Loucy (cell line): ENCODE measurements at regions not wholly inside any gene's neighbourhood (a gene's known extent, or its start where the extent isn't known, plus 50 kb on each side); places are given as distances from the start of the nearest gene placed in this dataset.
"Not testable (repeated sequence)": the region's sequence is repeated elsewhere in the genome, so short reads cannot be mapped to it uniquely, and the experiment has no call there.

Experiments used
- H2AFZ ChIP-seq: fragments of 200-600 bp; sonication (generic); 2 replicates; pipeline ENCODE4 v1.6.0; 2016; ENCODE audit warnings: antibody characterized with exemption, mild to moderate bottlenecking, low read length, moderate library complexity
- H3F3A ChIP-seq: fragments of 200-600 bp; 2 replicates; pipeline ENCODE4 v1.6.0; 2016; ENCODE audit warnings: antibody characterized with exemption, low read depth, mild to moderate bottlenecking
- H3K27me3 ChIP-seq: fragments of 200-600 bp; sonication (generic); 2 replicates; pipeline ENCODE4 v1.6.1; 2014; ENCODE audit warnings: low read length, mild to moderate bottlenecking; ENCODE audit not compliant: insufficient read depth, poor library complexity, severe bottlenecking
- H3K36me3 ChIP-seq: fragments of 200-600 bp; sonication (generic); 2 replicates; pipeline ENCODE4 v1.6.1; 2016; ENCODE audit warnings: low read length; ENCODE audit not compliant: insufficient read depth
- H3K4me1 ChIP-seq: fragments of 200-600 bp; sonication (generic); 2 replicates; pipeline ENCODE4 v1.5.1; 2014; ENCODE audit warnings: low read length, mild to moderate bottlenecking; ENCODE audit not compliant: insufficient read depth, poor library complexity, severe bottlenecking
- H3K4me2 ChIP-seq: fragments of 200-600 bp; sonication (generic); 2 replicates; pipeline ENCODE4 v1.6.0; 2014; ENCODE audit warnings: antibody characterized with exemption, low read length, low read depth, mild to moderate bottlenecking; ENCODE audit not compliant: poor library complexity, severe bottlenecking
- H3K4me3 ChIP-seq: fragments of 200-600 bp; sonication (generic); 2 replicates; pipeline ENCODE4 v1.5.1; 2014; ENCODE audit warnings: low read length, mild to moderate bottlenecking, mixed read lengths; ENCODE audit not compliant: poor library complexity, severe bottlenecking
- H3K79me2 ChIP-seq: fragments of 200-600 bp; sonication (generic); 2 replicates; pipeline ENCODE4 v1.6.1; 2014; ENCODE audit warnings: low read length; ENCODE audit not compliant: insufficient read depth
- H3K9ac ChIP-seq: fragments of 200-600 bp; sonication (generic); 2 replicates; pipeline ENCODE4 v1.6.0; 2014; ENCODE audit warnings: mild to moderate bottlenecking, low read depth, low read length, moderate library complexity; ENCODE audit not compliant: poor library complexity, severe bottlenecking
- H3K9me2 ChIP-seq: fragments of 200-600 bp; sonication (generic); replicated peaks from 2 replicates; pipeline ENCODE4 v1.6.1; 2016; ENCODE audit warnings: low read depth, low read length, mixed read lengths
- H3K9me3 ChIP-seq: fragments of 200-600 bp; sonication (generic); 2 replicates; pipeline ENCODE4 v1.6.1; 2014; ENCODE audit warnings: mild to moderate bottlenecking, antibody characterized with exemption, low read length, low read depth; ENCODE audit not compliant: insufficient read depth
- H4K20me1 ChIP-seq: fragments of 200-600 bp; sonication (generic); 2 replicates; pipeline ENCODE4 v1.6.0; 2014; ENCODE audit warnings: antibody characterized with exemption, low read length, mild to moderate bottlenecking; ENCODE audit not compliant: insufficient read depth, poor library complexity, severe bottlenecking
- CTCF ChIP-seq: fragments of 200-600 bp; sonication (generic); conservative IDR thresholded peaks from 2 replicates; pipeline ENCODE4 v1.5.1; 2014; ENCODE audit warnings: mild to moderate bottlenecking, antibody characterized with exemption, low read length
- EZH2phosphoT487 ChIP-seq: fragments of 200-600 bp; IDR thresholded peaks from 2 replicates; pipeline ENCODE4 v1.6.1; 2018; ENCODE audit warnings: antibody characterized with exemption, mild to moderate bottlenecking, moderate library complexity, borderline replicate concordance

- no peak overlapping the region for H3K4me3 ChIP-seq
- no peak for TF ChIP-seq EZH2phosphoT487
- TF ChIP-seq CTCF = no peak
Measured at GRCh38 chr6:11459079-11459610, 78.4 kb upstream of the TMEM170B start.

GRCh38 chr6:11458509-11458908 lies 79.0 kb upstream of the TMEM170B start:
- Histone ChIP-seq H3K27me3 (no peaks in the 10 kb centered on the region), H4K20me1 (no peaks in the 10 kb centered on the region), H3K4me1 (peaks cover 26% of the 10 kb centered on the region), H3K9me2 (no peaks in the 10 kb centered on the region), H3F3A (peaks cover 9% of the 10 kb centered on the region; the same call in 1 of the 2 replicates), H3K36me3 (no peaks in the 10 kb centered on the region), H3K4me2 (no peak overlapping the region), H3K9ac (no peak overlapping the region), H2AFZ (no peak overlapping the region), H3K79me2 (no peaks in the 10 kb centered on the region), H3K4me3 (no peak overlapping the region), H3K9me3 (no peaks in the 10 kb centered on the region)
- no peak for TF ChIP-seq EZH2phosphoT487
- TF ChIP-seq CTCF = no peak

More at GRCh38 chr6:11459079-11459610, 78.4 kb upstream of the TMEM170B start:
- Histone ChIP-seq H3K9me3 (no peaks in the 10 kb centered on the region), H3K9me2 (no peaks in the 10 kb centered on the region), H3K4me1 (peaks cover 26% of the 10 kb centered on the region), H3K79me2 (no peaks in the 10 kb centered on the region), H3K9ac (no peak overlapping the region), H3F3A (peaks cover 9% of the 10 kb centered on the region; the same call in 1 of the 2 replicates), H3K36me3 (no peaks in the 10 kb centered on the region), H4K20me1 (no peaks in the 10 kb centered on the region), H3K4me2 (peak overlapping the region; percentile 49), H2AFZ (no peak overlapping the region), H3K27me3 (no peaks in the 10 kb centered on the region)

GRCh38 chr6:11457422-11457821 lies 80.1 kb upstream of the TMEM170B start:
- not testable (repeated sequence) for H3K9me2 ChIP-seq, H2AFZ ChIP-seq, H3K4me2 ChIP-seq, H3K4me3 ChIP-seq, H3K79me2 ChIP-seq, H4K20me1 ChIP-seq, H3K9me3 ChIP-seq, H3K27me3 ChIP-seq, H3F3A ChIP-seq, H3K36me3 ChIP-seq, H3K9ac ChIP-seq
- peaks cover 26% of the 10 kb centered on the region for H3K4me1 ChIP-seq

- H3K4me2 ChIP-seq, H4K20me1 ChIP-seq, H3K4me1 ChIP-seq, H3K36me3 ChIP-seq, H3K9me2 ChIP-seq, H3K27me3 ChIP-seq, H3K79me2 ChIP-seq, H3K9ac ChIP-seq, H3F3A ChIP-seq, H2AFZ ChIP-seq, H3K4me3 ChIP-seq, H3K9me3 ChIP-seq: not testable (repeated sequence)
Measured at GRCh38 chr6:11452106-11452505, 85.4 kb upstream of the TMEM170B start.
